DMS153 treated with DMSO at 0.1 percent for 48 hours (cell line): ENCODE measurements at regions not wholly inside any gene's neighbourhood (a gene's known extent, or its start where the extent isn't known, plus 50 kb on each side); places are given as distances from the start of the nearest gene placed in this dataset.

Experiments
- DNase-seq: peaks from one replicate; lab custom pipeline; 2025; ENCODE audit not compliant: unreplicated experiment; lab: John Stamatoyannopoulos, UW

DNA sequence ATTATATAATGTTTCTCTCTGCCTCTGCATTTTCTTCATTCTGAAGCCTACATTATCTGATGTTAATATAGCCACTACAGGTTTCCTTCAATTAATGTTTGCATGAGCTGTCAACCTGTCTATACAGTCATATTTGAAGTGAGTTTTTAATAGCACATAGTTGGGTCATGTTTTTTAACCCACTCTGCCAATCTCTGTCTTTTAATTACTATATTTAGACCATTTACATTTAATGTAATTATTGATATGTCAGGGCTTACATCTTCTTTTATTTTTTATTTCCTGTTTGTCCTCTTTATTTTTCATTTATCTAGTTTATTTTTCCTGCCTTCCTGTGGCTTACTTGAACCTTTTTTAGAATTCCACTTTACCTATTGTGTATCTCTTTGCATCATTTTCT lies 124.3 kb upstream of the PDE1C start:
- DNase-seq, result no peak

DNA sequence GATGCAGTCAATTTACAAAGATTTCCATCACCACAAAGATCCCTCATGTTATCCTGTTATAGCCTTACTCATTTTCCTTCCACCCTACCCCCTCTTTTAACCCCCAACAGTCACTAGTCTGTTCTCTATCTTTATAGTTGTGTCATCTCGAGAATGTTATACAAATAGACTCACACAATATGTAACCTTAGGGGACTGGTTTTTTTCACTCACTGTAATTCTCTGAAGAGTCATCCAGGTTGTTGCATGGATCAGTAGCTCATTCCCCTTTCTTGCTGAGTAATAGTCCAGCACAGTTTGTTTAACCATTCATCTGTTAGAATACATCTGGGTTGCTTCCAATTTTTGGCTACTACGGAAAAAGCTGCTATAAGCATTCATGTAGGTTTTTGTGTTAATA lies 121.1 kb upstream of the PDE1C start:
- no peak for DNase-seq

GRCh38 chr7:32179567-32179966 lies 109.4 kb upstream of the PDE1C start:
- no peak for DNase-seq

GRCh38 chr7:32178677-32179366 lies 108.6 kb upstream of the PDE1C start:
- DNase-seq, result no peak

DNA sequence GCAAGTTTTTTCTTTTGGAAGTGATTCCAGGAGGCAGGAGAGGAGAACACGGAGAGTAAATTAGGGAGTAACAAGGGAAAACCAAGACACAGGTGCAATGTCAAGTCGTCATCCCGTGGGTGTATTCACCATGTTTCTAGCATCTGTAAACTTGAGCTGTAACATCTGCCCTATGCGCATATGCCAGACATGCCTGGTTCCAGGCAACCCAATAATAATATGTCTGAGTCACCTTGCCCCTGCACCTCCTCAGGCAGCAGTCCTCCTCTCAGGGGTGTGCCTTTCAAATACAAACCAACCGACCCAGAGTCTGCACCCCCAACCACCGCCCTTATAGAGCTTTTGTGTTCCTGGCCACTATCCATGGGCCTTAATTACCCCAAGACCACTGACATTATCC lies 107.0 kb upstream of the PDE1C start:
- DNase-seq, result no peak

GRCh38 chr7:32175099-32175498 lies 104.9 kb upstream of the PDE1C start:
- no peak for DNase-seq

DNA sequence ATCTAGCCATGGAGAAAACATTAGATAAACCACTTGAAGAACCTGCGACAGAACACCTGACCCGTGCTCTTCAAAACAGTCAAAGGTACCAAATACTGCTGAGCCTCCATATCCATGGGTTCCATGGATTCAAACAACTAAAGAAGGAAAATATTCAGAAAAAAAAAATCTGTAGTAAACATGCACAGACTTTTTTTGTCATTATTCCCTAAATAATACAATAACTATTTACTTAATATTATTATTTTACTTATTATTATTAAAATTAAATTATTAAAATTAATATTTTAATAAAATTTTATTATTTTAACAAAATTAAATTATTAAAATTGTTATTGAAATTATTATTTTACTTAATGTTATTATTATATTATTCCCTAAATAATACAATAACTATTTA lies 101.0 kb upstream of the PDE1C start:
- no peak for DNase-seq

- no peak for DNase-seq
Observed at GRCh38 chr7:32170838-32171237, 100.6 kb upstream of the PDE1C start.

DNA sequence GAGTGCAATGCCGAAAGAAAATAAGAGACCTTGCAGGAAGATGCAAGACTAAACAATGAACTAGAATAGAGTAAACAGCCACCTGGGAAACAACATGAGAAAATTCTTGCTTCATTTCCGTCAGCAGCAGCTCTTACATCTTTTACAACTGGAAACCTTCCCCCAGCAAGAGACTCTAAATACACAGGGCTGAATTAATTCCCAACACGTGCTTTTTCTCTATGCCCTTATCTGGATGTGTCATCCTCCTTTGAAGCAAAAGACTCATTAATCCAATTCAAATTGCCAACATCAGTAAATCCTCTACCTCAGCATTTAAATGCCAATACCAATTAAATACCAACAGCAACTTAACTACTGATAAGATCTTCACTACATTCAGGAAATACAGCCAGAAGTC lies 99.0 kb upstream of the PDE1C start:
- no peak for DNase-seq

DNA sequence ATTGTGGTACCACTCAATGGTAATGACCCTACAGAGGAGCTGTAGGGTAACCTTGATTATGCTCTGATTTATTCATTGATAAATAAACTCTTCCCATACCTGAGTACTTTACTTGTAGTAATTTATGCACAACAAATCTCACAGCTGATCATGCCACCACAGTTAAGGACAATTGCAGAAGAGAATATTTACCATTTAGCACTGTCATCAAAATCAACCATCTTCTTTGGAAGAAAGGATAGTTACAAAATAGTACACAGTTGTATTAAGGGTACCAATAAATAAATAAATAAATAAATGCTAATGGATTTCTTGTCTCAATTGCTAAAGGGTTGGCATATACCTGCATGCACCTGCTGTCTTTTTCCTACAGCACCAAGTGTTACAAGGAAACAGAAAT lies 97.6 kb upstream of the PDE1C start:
- no peak for DNase-seq

- DNase-seq, result no peak
Observed at GRCh38 chr7:32167256-32167655, 97.0 kb upstream of the PDE1C start.

DNA sequence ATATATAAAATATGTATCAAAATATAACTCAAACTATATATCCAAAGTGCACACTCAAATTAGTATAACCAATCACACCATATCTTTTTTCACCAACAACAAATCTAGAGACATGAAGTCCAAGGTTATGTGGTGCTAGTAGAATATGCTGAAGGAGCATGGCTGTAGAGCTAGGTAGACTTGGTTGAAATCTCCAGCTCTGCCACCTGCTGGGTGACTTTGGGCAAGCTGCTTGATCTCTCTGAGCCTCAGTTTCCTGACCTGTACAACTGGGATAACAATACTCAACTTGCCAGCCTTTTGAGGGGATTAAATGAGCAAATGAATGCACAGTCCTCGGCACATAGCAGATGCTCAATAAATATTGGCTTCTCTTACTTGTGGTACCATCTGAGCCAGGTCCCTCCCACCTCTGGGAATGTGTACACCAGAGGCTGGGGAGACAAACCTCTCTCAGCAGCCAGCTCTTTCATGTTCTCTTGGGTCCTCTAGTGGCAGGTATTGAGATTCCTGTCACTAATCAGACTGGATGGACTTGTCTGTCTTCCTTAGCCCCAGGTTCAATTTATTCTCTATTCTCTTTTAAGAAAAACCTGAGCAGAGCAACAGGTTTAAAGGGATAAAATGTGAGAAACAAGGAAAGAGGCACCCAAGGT lies 94.3 kb upstream of the PDE1C start:
- peak; percentile 44 for DNase-seq

GRCh38 chr7:32163896-32164295 lies 93.7 kb upstream of the PDE1C start:
- DNase-seq, result no peak

DNA sequence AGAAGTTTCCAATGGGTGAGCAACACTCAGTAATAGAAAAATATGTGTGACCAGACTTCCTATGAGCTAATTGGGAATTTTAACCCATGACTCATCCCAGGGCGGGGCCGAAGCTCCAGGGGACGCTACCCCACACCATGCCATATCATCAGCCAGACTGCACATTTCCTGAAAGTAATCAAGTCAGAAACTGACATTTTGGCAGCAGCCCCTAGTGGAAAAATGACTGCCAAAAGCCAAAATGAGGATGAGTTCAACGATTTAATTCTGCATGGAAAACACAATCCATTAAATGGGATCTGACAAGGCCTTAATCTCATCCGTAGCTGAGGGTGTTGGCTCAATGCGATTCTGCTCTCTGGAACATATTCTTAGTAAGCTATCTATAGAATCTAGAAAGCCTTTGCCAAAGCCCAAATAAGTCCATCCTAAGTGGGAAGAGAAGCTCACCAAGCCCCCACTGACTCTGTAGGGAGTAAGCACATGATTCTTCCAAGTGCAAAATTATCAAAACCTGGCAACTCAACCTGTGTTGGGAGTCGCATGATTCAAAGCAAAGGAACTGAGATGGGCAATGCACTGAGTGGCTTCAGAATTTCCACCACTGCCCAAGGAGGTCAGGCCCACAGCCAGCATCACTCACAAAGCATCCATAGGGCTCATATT lies 93.1 kb upstream of the PDE1C start:
- DNase-seq, result no peak

- DNase-seq, result no peak
Observed at GRCh38 chr7:32161708-32162107, 91.5 kb upstream of the PDE1C start.

DNA sequence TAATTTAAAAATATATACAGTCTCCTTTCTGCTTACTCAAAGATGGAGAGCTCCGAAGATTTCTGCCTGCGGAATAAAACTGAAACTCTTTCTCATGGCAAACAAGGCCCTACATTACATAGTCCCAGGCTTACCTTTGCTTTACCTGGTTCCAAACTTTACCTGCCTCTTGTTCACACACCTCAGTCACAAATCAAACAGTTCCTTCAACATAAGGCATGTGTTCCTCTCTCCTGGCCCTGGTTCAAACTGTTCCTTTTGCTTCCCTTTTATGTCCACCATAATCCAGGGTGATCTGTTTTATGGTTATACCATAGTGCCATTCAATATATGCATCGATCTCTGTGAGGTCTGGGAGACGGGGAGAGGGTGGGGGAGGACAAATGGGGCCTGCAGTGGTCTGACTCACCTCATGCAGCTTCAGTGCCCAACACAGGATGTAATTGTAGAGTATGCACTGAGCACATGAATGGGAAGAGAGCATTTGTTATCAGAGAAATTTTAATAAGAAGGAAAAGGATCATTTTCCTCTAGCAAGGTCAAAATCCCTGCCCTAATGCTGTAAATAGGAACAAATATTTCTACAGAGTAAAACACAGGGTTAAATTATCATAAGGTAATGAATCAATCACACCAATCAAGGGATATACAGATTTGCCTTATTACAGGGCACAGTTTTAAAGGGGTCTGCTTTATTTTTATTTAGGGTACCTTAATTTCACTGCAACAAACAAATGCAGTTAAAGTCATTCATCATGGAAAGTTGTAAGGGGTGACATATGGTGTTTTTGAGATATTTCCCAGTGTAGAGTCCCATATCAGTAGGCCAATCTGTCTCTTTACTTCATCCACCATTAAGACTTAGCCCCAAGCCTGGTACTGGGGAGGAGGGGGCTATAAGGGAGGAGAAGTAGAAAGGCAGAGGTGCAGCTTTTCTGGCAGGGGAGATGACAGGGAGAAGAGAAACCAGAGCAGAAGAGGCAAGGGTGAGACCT lies 88.8 kb upstream of the PDE1C start:
- DNase-seq, result no peak

DNA sequence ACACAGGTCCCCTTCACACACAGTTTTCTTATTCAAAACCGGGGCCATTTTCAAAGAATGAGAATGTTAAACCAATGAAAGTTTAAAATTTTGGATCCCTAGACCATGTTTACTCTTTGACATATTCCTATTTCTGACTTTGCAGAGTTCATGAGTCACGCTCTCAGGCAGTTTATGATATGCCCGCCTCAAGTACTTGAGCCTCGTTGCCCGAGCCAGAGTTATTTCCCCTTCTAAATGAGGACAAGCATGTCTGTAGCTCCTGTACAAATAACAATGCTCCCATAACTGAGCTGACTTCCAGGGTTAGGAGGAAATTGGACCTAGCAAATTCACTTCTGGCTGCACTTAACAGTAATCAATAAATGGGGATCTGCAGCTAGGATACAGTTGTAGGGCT lies 87.9 kb upstream of the PDE1C start:
- DNase-seq, result peak; percentile 44

GRCh38 chr7:32155712-32156111 lies 85.5 kb upstream of the PDE1C start:
- DNase-seq, result no peak

DNA sequence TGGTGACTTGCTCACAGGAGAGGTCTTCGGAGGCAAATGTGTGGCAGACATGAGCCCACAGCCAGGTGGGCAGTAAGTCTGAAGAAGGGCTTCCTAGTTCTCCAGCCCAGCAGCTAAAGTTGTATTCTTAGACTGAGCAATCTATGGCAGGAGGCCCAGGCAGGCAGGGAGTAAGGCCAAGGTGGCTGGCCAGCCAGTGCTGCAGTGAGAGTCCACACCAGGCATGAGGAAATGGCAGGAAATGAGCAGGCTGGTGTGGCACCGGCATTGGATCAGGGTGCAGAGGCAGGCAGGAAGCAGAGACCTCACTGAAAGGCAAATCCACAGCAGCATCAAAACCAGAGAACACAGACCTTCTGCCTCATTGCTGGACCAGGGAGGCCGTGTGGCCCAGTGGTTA lies 84.6 kb upstream of the PDE1C start:
- DNase-seq, result no peak

DNA sequence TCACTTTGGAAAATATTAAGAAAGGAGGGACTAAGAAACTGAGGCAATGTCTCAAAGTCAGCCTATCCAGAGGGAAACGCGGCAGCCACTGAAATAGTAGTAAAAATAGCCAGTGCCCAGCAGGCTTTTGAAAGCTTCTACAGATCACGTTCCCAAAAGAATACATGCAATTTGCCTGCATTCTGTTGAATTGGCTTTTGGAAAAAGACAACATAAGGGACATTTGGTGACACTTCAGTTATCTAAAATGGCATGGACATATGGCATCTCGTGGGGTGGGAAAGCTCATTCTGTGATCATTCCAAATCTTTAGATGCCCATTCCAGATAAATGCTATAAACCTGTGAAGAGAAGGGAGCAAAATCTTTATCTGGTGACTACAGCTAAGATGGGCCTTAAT lies 82.8 kb upstream of the PDE1C start:
- DNase-seq, result no peak

DNA sequence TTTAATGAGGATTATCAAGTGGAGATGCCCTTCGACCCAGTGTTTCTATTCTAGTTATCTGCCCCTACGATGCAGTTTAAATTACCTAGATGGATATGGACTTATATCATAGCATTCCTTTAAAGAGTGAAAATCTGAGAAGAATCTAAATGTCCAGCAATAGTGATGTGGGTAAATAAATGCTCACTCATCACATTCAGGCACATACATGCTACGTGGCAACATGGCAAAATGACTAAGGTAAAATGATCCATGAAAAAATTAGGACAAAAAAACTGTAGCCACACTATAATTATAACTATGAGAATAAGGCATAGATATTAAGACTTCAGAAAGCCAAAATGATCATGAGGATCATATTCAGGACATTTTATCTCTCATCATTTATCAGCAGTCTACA lies 82.4 kb upstream of the PDE1C start:
- DNase-seq, result no peak
